HG02678 (cell line): ENCODE measurements at regions not wholly inside any gene's neighbourhood (a gene's known extent, or its start where the extent isn't known, plus 50 kb on each side); places are given as distances from the start of the nearest gene placed in this dataset.
"Not testable (repeated sequence)": the region's sequence is repeated elsewhere in the genome, so short reads cannot be mapped to it uniquely, and the experiment has no call there.

ENCODE experiments used
- ATAC-seq: cut with Tn5 transposase; IDR thresholded peaks from one replicate; pipeline ENCODE4 v1.9.1; 2021; ENCODE audit warnings: mild to moderate bottlenecking, moderate library complexity; ENCODE audit not compliant: unreplicated experiment

GRCh38 chr12:74595696-74596095 lies 58.1 kb downstream of the ATXN7L3B start:
- ATAC-seq: no peak

- no peak for ATAC-seq
These were observed 61.2 kb downstream of the ATXN7L3B start for GRCh38 chr12:74598819-74599218.

- ATAC-seq: no peak
These were observed 62.3 kb downstream of the ATXN7L3B start for GRCh38 chr12:74599932-74600331.

GRCh38 chr12:74600817-74601216 lies 63.2 kb downstream of the ATXN7L3B start:
- not testable (repeated sequence) for ATAC-seq

- no peak for ATAC-seq
These were observed 65.4 kb downstream of the ATXN7L3B start for GRCh38 chr12:74602881-74603672.

- ATAC-seq: no peak
These were observed 70.7 kb downstream of the ATXN7L3B start for GRCh38 chr12:74608231-74608775.

- ATAC-seq: no peak
These were observed 73.1 kb downstream of the ATXN7L3B start for GRCh38 chr12:74610711-74611110.

GRCh38 chr12:74614426-74614825 lies 76.8 kb downstream of the ATXN7L3B start:
- ATAC-seq: no peak

- no peak for ATAC-seq
These were observed 81.4 kb downstream of the ATXN7L3B start for GRCh38 chr12:74619084-74619483.

GRCh38 chr12:74619884-74620283 lies 82.2 kb downstream of the ATXN7L3B start:
- no peak for ATAC-seq

GRCh38 chr12:74620921-74621320 lies 83.3 kb downstream of the ATXN7L3B start:
- no peak for ATAC-seq

- ATAC-seq: no peak
These were observed 86.6 kb downstream of the ATXN7L3B start for GRCh38 chr12:74624201-74624600.

- peak; percentile 58 for ATAC-seq
These were observed 88.8 kb downstream of the ATXN7L3B start for GRCh38 chr12:74626397-74626796.

GRCh38 chr12:74641262-74641661 lies 103.6 kb downstream of the ATXN7L3B start:
- no peak for ATAC-seq

GRCh38 chr12:74641694-74642093 lies 104.1 kb downstream of the ATXN7L3B start:
- no peak for ATAC-seq

- ATAC-seq: no peak
These were observed 107.0 kb downstream of the ATXN7L3B start for GRCh38 chr12:74644681-74645080.

GRCh38 chr12:74646831-74647230 lies 109.2 kb downstream of the ATXN7L3B start:
- no peak for ATAC-seq

- no peak for ATAC-seq
These were observed 109.6 kb downstream of the ATXN7L3B start for GRCh38 chr12:74647256-74647655.

GRCh38 chr12:74656251-74656650 lies 118.6 kb downstream of the ATXN7L3B start:
- no peak for ATAC-seq

GRCh38 chr12:74660442-74660841 lies 122.8 kb downstream of the ATXN7L3B start:
- no peak for ATAC-seq

- no peak for ATAC-seq
These were observed 126.3 kb downstream of the ATXN7L3B start for GRCh38 chr12:74663958-74664357.

GRCh38 chr12:74665690-74666089 lies 128.1 kb downstream of the ATXN7L3B start:
- ATAC-seq: no peak

GRCh38 chr12:74671421-74671820 lies 133.8 kb downstream of the ATXN7L3B start:
- ATAC-seq: no peak
